ENCODE measurements at regions not wholly inside any gene's neighbourhood (a gene's known extent, or its start where the extent isn't known, plus 50 kb on each side); places are given as distances from the start of the nearest gene placed in this dataset.
A peak's percentile ranks its signal among the peaks of the same experiment; 100 is the strongest.
"Not testable (repeated sequence)": the region's sequence is repeated elsewhere in the genome, so short reads cannot be mapped to it uniquely, and the experiment has no call there.

DNA sequence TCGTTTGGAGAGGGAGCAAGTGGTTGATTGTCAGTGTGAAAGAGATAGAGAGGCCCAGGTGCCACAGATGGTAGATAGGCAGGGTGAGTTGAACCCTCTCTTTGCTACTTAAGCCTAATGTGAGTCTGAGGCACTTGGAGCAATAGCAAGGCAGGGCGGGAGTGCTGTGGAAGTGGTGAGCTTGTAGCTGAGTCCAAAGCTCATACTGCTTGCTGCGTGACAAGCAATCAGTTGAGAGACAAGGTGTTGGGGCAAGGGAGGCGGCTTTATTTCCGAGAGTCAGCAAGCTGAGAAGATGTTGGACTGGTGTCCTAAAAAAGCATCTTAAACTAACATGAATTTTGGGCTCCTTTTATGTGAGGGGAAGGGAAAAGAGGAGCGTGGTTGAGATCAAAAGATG, 112.9 kb upstream of the ZKSCAN2 start:
- no peak for DNase-seq (ENCODE audit: low read depth, low spot score)
- no peak overlapping the region for H3K4me3 ChIP-seq (ENCODE audit: low read length)

DNA sequence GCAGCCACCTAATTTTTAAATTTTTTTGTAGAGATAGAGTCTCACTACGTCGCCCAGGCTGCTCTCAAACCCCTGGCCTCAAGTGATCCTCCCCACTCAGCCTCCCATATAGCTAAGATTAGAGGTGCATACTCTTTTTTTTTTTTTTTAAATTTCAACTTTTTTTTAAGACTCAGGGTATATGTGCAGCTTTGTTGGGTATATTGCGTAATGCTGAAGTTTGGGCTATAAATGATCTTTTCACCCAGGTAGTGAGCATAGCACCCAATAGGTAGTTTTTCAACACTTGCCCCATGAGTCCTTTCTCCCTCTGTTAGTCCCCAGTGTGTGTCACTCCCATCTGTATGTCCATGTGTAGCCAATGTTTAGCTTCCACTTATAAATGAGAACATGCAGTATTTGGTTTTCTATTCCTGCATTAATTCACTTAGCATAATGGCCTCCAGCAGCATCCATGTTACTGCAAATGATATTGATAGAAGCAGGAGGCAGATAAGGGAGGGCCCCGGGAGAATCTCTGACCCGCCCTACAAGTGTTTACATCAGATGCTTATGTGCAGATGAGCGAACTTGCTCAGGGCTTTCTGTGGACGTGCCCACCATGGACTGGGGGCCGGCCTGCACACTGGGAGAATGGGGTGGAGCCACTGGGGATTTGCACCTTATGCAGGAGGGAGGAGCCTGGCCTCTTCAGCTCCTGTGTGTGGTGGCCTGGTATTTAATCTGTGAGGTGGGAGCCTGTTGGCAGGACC, 110.3 kb upstream of the ZKSCAN2 start:
- no peak for DNase-seq (ENCODE audit: low read depth, low spot score)
- H3K4me3 ChIP-seq (ENCODE audit: low read length) = no peak overlapping the region

DNA sequence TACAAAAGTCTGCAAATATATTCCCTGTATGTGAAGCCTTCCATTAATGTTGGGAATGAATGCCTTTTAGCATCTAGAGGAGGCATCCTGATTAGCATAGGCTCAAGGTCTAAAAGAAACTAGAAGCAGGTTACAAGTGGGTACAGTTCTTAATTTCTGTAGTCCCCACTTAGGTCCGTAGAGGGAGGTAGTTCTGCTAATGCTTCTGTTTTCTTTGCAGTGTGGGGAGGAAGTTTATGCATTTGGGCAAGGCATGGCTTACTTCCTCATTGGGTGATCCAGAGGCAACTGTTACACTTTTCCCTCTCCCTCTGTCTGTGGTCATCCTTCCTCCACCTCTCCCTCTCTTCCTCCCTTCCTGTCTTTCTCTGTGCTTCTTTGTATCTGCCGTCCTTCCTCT, 108.4 kb upstream of the ZKSCAN2 start:
- DNase-seq (ENCODE audit: low read depth, low spot score) = peak; percentile 12
- no peak overlapping the region for H3K4me3 ChIP-seq (ENCODE audit: low read length)

DNA sequence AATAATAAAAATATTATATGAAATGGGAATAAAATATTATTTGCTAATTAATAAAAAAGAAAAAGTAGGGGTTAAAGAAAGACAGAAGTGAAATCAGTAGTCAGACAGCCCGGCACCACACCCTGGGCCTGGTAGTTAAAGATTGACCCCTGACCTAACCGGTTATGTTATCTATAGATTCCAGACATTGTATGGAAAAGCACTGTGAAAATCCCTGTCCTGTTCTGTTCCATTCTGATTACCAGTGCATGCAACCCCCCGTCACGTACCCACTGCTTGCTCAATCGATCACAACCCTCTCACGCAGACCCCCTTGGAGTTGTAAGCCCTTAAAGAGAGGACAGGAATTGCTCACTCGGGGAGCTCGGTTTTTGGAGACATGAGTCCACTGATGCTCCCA, 101.9 kb upstream of the ZKSCAN2 start:
- H3K4me3 ChIP-seq (ENCODE audit: low read length); DNase-seq (ENCODE audit: low read depth, low spot score): not testable (repeated sequence)

DNA sequence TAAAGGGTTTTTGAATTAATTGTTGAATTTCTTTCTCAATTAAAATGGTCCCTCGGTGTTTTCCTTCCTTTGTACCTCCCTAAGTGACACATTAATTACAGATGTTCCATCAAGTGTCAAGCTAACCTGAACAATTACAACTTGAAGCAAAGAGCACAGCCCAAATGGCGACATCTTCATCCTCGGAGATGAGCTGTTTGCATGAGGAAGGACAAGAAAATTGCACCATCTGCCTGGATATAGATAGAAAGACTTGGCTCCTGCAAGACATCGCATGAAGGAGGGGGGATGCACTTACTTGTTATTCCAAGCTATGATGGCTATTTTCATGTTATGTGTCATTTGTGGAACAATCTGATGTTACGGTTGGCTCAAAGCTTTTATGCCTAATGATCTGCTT, 86.4 kb upstream of the ZKSCAN2 start:
- DNase-seq (ENCODE audit: low read depth, low spot score) = no peak
- H3K4me3 ChIP-seq (ENCODE audit: low read length) = no peak overlapping the region

DNA sequence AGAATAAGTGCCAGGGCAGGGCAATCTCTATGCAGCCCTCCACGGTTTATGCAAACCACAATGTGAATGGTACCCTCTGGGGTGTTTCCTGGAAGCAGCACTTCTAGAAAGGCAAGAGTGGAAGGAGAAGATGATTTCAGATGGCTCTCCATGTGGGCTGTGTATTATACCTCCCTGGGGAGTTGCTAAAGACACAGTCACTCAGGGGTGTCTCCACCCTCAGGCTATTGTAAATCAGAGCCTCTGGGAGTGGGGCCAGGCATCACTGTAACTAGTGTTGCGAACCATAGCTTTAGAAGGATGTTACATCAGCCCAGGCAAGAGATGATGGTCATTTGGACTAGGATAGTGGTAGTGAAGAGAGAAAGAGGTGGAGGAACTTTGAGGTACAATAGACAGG, 83.3 kb upstream of the ZKSCAN2 start:
- no peak for DNase-seq (ENCODE audit: low read depth, low spot score)
- no peak overlapping the region for H3K4me3 ChIP-seq (ENCODE audit: low read length)

DNA sequence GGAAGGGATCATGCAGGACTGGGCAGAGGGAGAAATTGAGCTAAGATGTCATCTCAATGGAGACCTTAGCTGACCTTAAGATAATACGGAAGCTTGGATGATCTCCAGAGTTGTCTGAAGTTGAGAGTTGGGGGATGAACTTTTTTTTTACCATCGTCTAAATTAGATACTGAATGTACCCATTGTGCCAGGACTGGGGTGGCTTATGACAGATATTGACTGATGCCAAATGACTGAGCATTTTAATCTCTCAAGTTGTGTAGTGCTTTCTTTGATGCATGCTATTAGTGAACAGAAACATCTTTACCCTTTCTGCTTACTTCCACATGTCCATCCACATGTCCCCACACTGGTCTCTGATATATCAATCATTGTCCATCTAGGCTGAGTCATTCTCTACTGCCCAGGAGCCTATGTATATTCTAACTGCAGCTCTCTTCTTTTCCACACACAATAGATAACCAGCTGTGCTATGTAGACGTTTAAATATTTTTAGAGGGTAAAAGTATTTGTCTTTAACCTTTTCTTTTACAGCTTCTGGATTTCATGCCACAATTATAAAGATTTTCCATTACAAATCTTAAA, 60.2 kb upstream of the ZKSCAN2 start:
- no peak overlapping the region for H3K4me3 ChIP-seq (ENCODE audit: low read length)
- DNase-seq (ENCODE audit: low read depth, low spot score) = no peak

DNA sequence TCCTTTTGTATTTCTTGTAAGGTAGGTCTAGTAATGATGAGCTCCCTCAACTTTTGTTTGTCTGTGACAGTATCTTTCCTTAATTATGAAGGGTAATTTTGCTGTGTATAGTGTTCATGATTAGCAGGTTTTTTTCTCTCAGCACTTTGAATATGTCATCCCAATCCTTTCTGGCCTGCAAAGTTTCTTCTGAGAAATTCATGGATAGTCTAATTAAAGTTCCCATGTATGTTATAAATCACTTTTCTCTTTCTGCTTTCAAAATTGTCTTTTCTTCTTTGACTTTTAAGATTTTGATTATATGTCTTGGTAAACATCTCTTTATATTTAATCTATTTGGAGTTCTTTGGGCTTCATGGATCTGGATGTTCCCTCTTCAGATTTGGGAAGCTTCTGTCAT, 54.3 kb upstream of the ZKSCAN2 start:
- no peak for DNase-seq (ENCODE audit: low read depth, low spot score)
- H3K4me3 ChIP-seq (ENCODE audit: low read length) = no peak overlapping the region

DNA sequence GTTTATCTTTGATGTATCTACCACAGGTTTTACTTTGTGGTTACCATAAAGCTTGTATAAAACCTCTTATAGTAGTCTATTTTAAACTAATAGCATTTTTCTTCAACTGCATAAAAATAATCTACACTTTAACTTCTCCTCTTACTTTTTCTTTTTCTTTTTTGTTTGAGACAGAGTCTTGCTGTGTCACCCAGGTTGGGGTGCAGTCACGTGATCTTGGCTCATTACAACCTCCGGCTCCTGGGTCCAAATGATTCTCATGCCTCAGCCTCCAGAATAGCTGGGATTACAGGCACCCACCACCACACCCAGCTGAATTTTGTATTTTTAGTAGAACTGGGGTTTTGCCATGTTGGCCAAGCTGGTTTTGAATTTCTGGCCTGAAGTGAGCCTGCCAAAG, 53.4 kb upstream of the ZKSCAN2 start:
- no peak for DNase-seq (ENCODE audit: low read depth, low spot score)
- no peak overlapping the region for H3K4me3 ChIP-seq (ENCODE audit: low read length)
